ENCODE measurements at regions not wholly inside any gene's neighbourhood (a gene's known extent, or its start where the extent isn't known, plus 50 kb on each side); places are given as distances from the start of the nearest gene placed in this dataset.

- intact Hi-C loops (cut with micrococcal nuclease) (no loop called here), in situ Hi-C loops (cut with MboI) (no loop called here)
- DNase-seq (ENCODE audit: extremely low read depth in 1 of 4, low spot score in 3 of 4) (no peak), ATAC-seq (no peak), FAIRE-seq (no peak)
- H3K9me1 ChIP-seq (ENCODE audit: control insufficient read depth, insufficient read depth, low read length): no peaks in the 10 kb centered on the region
- H3K36me3 ChIP-seq (ENCODE audit: control insufficient read depth, insufficient read depth, low read length): no peaks in the 10 kb centered on the region
- H3K79me2 ChIP-seq (ENCODE audit: control insufficient read depth, insufficient read depth, low read length): no peaks in the 10 kb centered on the region
- H3K4me2 ChIP-seq (ENCODE audit: insufficient read depth, low read length): no peak overlapping the region
- H2AFZ ChIP-seq (ENCODE audit: low read depth, low read length): no peak overlapping the region
- H3K27me3 ChIP-seq (ENCODE audit: control insufficient read depth in 2 of 2, insufficient read depth in 2 of 2, low read length in 2 of 2): peaks cover 5 to 19% of the 10 kb centered on the region in 2 experiments; a peak in 2 of 5 replicates
- WGBS (ENCODE audit: insufficient coverage, low coverage, missing lambda C conversion rate): 4% methylated on average over 3 of the region's 3 CpGs
- H3K27ac ChIP-seq (ENCODE audit: extremely low read depth, low read depth, low read length): no peak overlapping the region
- peaks cover 0 to 10% of the 10 kb centered on the region in 2 experiments; a peak in 2 of 5 replicates for H3K4me1 ChIP-seq (replicated peaks in 1 of 2; ENCODE audit: control insufficient read depth in 2 of 2, insufficient read depth in 2 of 2, low read length in 2 of 2)
- H3K4me3 ChIP-seq: no peak overlapping the region
- POLR2A ChIA-PET: no interaction called here
- CTCF ChIA-PET (ENCODE audit: low intra/inter-chr PET ratio): no interaction called here
- no peaks in the 10 kb centered on the region; the same call in 1 of the 2 replicates for H3K9me3 ChIP-seq (replicated peaks; ENCODE audit: control insufficient read depth, insufficient read depth, low read depth, low read length)
- BruUV-seq (replicated peaks): no TSS peak
- TF ChIP-seq SIX5 (IDR thresholded peaks at IDR 0.05; ENCODE audit: borderline replicate concordance in 1 of 2, insufficient read depth in 1 of 2, low read depth in 1 of 2, low read length in 2 of 2): 0 out of 4 replicates have a peak, but pooled peaks of 1 of the 2 experiments have one; percentile 3
- TF ChIP-seq KAT2B (IDR thresholded peaks at IDR 0.05; ENCODE audit: low read depth, low read length): no peak
- no peak overlapping the region for H3K9ac ChIP-seq (ENCODE audit: insufficient read depth in 1 of 2, low read depth in 2 of 2, low read length in 2 of 2)
- no peaks in the 10 kb centered on the region for H4K20me1 ChIP-seq (replicated peaks; ENCODE audit: control insufficient read depth, insufficient read depth, low read length)
Measured at GRCh38 chr6:4338884-4339283, 203.5 kb upstream of the ECI2 start.

- Histone ChIP-seq H3K9ac (ENCODE audit: insufficient read depth in 1 of 2, low read depth in 2 of 2, low read length in 2 of 2) (no peak overlapping the region; a peak in 1 of 4 replicates), H3K4me2 (ENCODE audit: insufficient read depth, low read length) (peak overlapping the region; percentile 42), H3K27me3 (ENCODE audit: control insufficient read depth in 2 of 2, insufficient read depth in 2 of 2, low read length in 2 of 2) (peaks cover 5 to 12% of the 10 kb centered on the region in 2 experiments; a peak in 1 of 5 replicates), H3K27ac (ENCODE audit: extremely low read depth, low read depth, low read length) (no peak overlapping the region), H3K9me3 (replicated peaks; ENCODE audit: control insufficient read depth, insufficient read depth, low read depth, low read length) (no peaks in the 10 kb centered on the region; the same call in 1 of the 2 replicates), H4K20me1 (replicated peaks; ENCODE audit: control insufficient read depth, insufficient read depth, low read length) (no peaks in the 10 kb centered on the region), H2AFZ (ENCODE audit: low read depth, low read length) (no peak overlapping the region; the same call in 1 of the 2 replicates), H3K79me2 (ENCODE audit: control insufficient read depth, insufficient read depth, low read length) (no peaks in the 10 kb centered on the region), H3K4me3 (no peak overlapping the region), H3K36me3 (ENCODE audit: control insufficient read depth, insufficient read depth, low read length) (no peaks in the 10 kb centered on the region), H3K9me1 (ENCODE audit: control insufficient read depth, insufficient read depth, low read length) (no peaks in the 10 kb centered on the region), H3K4me1 (replicated peaks in 1 of 2; ENCODE audit: control insufficient read depth in 2 of 2, insufficient read depth in 2 of 2, low read length in 2 of 2) (peaks cover 0 to 10% of the 10 kb centered on the region in 2 experiments; a peak in 2 of 5 replicates)
- intact Hi-C loops (cut with micrococcal nuclease): no loop called here
- peak in 1 of 4 experiments; percentile 71 for DNase-seq (ENCODE audit: extremely low read depth in 1 of 4, low spot score in 3 of 4)
- ChIA-PET POLR2A (interaction anchor here (0.5 kb wide), 1 partner anchor 508 kb away, joined by 3 read pairs; no protein-coding TSS in a partner anchor), CTCF (ENCODE audit: low intra/inter-chr PET ratio) (no interaction called here)
- no TSS peak for BruUV-seq (replicated peaks)
- 0% methylated on average over 8 of the region's 8 CpGs for WGBS (ENCODE audit: insufficient coverage, low coverage, missing lambda C conversion rate)
- in situ Hi-C loops (cut with MboI): no loop called here
- ATAC-seq: peak; percentile 51; the same call in 2 of the 3 replicates
- FAIRE-seq: peak; percentile 77
- TF ChIP-seq L3MBTL2 (IDR thresholded peaks at IDR 0.05) (peak; percentile 78), FOXK2 (conservative IDR thresholded peaks at IDR 0.05 in 1 of 2, IDR thresholded peaks at IDR 0.05 in 1 of 2; ENCODE audit: low read depth in 2 of 2) (peak; percentile 67 to 78), TRIM28 (IDR thresholded peaks at IDR 0.05) (0 out of 2 replicates have a peak, but pooled peaks have one; percentile 11), BHLHE40 (IDR thresholded peaks at IDR 0.05; ENCODE audit: low read length) (0 out of 2 replicates have a peak, but pooled peaks have one; percentile 4), NKRF (IDR thresholded peaks at IDR 0.05; ENCODE audit: borderline replicate concordance) (no peak), CXXC5 (CRISPR knock-in tag; IDR thresholded peaks at IDR 0.05) (peak; percentile 36; the same call in 1 of the 2 replicates), JUND (IDR thresholded peaks at IDR 0.05; ENCODE audit: borderline replicate concordance, low read depth, low read length) (peak; percentile 95), JUND (tag; IDR thresholded peaks at IDR 0.05; ENCODE audit: borderline replicate concordance, low read depth, low read length) (peak; percentile 93; the same call in 2 of the 3 replicates), CHCHD3 (CRISPR knock-in tag; IDR thresholded peaks at IDR 0.05) (no peak)
Measured at GRCh38 chr6:4336778-4337442, 201.5 kb upstream of the ECI2 start.

Data from K562 (cell line).